DOHH2 (cell line): ENCODE measurements at regions not wholly inside any gene's neighbourhood (a gene's known extent, or its start where the extent isn't known, plus 50 kb on each side); places are given as distances from the start of the nearest gene placed in this dataset.
"Not testable (repeated sequence)": the region's sequence is repeated elsewhere in the genome, so short reads cannot be mapped to it uniquely, and the experiment has no call there.

Source experiments
- H3F3A ChIP-seq: fragments of 200-600 bp; sonication (generic), shearing (Covaris generic); 2 replicates; pipeline ENCODE4 v1.6.0; 2016; ENCODE audit warnings: antibody characterized with exemption, mild to moderate bottlenecking; ENCODE audit not compliant: control insufficient read depth, insufficient read depth
- H3K27ac ChIP-seq: fragments of 200-600 bp; sonication (generic); 2 replicates; pipeline ENCODE4 v1.5.1; 2014; ENCODE audit warnings: low read depth, mild to moderate bottlenecking, low read length, moderate library complexity
- H3K27me3 ChIP-seq: fragments of 200-600 bp; sonication (generic); 2 replicates; pipeline ENCODE4 v1.6.1; 2014; ENCODE audit warnings: mild to moderate bottlenecking, low read length, mixed read lengths; ENCODE audit not compliant: control insufficient read depth
- H3K36me3 ChIP-seq: fragments of 200-600 bp; sonication (generic); 2 replicates; pipeline ENCODE4 v1.6.1; 2014; ENCODE audit warnings: mild to moderate bottlenecking, low read length, moderate library complexity, mixed read lengths; ENCODE audit not compliant: control insufficient read depth
- H3K4me1 ChIP-seq: fragments of 200-600 bp; sonication (generic); 2 replicates; pipeline ENCODE4 v1.6.1; 2014; ENCODE audit warnings: mild to moderate bottlenecking, low read length, mixed read lengths; ENCODE audit not compliant: control insufficient read depth
- H3K4me2 ChIP-seq: fragments of 200-600 bp; sonication (generic); 2 replicates; pipeline ENCODE4 v1.6.0; 2014; ENCODE audit warnings: mild to moderate bottlenecking, low read length, moderate library complexity
- H3K4me3 ChIP-seq: fragments of 200-600 bp; sonication (generic); 2 replicates; pipeline ENCODE4 v1.5.1; 2014; ENCODE audit warnings: mild to moderate bottlenecking, low read length, mixed read lengths
- H3K79me2 ChIP-seq: fragments of 200-600 bp; sonication (generic); 2 replicates; pipeline ENCODE4 v1.6.1; 2014; ENCODE audit warnings: mild to moderate bottlenecking, low read length, mixed read lengths; ENCODE audit not compliant: control insufficient read depth
- H3K9me2 ChIP-seq: fragments of 200-600 bp; sonication (generic); replicated peaks from 2 replicates; pipeline ENCODE4 v1.6.1; 2014; ENCODE audit warnings: mild to moderate bottlenecking, low read length, mixed read lengths; ENCODE audit not compliant: control insufficient read depth
- H3K9me3 ChIP-seq: fragments of 200-600 bp; sonication (generic); 2 replicates; pipeline ENCODE4 v1.6.1; 2014; ENCODE audit warnings: antibody characterized with exemption, low read length, mixed read lengths; ENCODE audit not compliant: control insufficient read depth, insufficient read depth
- H4K20me1 ChIP-seq: fragments of 200-600 bp; sonication (generic); 2 replicates; pipeline ENCODE4 v1.6.0; 2014; ENCODE audit warnings: low read depth, mild to moderate bottlenecking, antibody characterized with exemption, low read length, moderate library complexity; ENCODE audit not compliant: control insufficient read depth, insufficient read depth
- EZH2phosphoT487 ChIP-seq: fragments of 200-600 bp; sonication (generic); IDR thresholded peaks from 2 replicates; pipeline ENCODE4 v1.6.1; 2017; ENCODE audit warnings: borderline replicate concordance, mild to moderate bottlenecking, antibody characterized with exemption, low read length, moderate library complexity, mixed read lengths
- TF ChIP-seq, protein P1 (sequence below): fragments of 200-600 bp; sonication (generic); IDR thresholded peaks from one replicate; pipeline ENCODE4 v1.5.1; 2014; ENCODE audit warnings: antibody characterized with exemption, mild to moderate bottlenecking, low read depth, low read length; ENCODE audit not compliant: poor library complexity, severe bottlenecking

DNA sequence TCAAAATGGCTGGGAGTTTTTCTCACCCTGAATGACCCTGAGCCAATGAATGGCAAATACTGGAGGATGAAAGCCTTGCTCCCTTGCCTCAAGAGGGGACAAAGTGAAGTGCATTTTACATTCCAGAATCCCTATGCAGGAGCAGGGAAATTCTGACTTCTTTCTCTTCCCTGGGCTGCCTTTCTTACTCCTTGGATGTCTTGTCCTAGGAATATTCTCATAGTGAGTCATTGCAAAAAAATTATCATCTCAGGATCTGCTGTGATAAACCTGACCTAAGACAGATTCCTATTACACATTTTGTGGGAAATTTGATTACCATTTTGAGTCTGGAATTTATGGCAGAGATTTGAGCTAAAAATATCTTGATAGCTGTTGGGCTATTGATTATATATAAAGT lies 199.9 kb downstream of the TMA16 start:
- Histone ChIP-seq H4K20me1 (no peaks in the 10 kb centered on the region), H3K4me2 (no peak overlapping the region), H3K36me3 (no peaks in the 10 kb centered on the region), H3K27me3 (0 out of 2 replicates have a peak, but pooled peaks cover 2% of the 10 kb centered on the region), H3K9me3 (no peaks in the 10 kb centered on the region), H3K4me1 (no peaks in the 10 kb centered on the region), H3F3A (no peaks in the 10 kb centered on the region), H3K27ac (no peak overlapping the region), H3K4me3 (no peak overlapping the region), H3K9me2 (no peaks in the 10 kb centered on the region), H3K79me2 (no peaks in the 10 kb centered on the region)
- TF ChIP-seq, protein P1, sequence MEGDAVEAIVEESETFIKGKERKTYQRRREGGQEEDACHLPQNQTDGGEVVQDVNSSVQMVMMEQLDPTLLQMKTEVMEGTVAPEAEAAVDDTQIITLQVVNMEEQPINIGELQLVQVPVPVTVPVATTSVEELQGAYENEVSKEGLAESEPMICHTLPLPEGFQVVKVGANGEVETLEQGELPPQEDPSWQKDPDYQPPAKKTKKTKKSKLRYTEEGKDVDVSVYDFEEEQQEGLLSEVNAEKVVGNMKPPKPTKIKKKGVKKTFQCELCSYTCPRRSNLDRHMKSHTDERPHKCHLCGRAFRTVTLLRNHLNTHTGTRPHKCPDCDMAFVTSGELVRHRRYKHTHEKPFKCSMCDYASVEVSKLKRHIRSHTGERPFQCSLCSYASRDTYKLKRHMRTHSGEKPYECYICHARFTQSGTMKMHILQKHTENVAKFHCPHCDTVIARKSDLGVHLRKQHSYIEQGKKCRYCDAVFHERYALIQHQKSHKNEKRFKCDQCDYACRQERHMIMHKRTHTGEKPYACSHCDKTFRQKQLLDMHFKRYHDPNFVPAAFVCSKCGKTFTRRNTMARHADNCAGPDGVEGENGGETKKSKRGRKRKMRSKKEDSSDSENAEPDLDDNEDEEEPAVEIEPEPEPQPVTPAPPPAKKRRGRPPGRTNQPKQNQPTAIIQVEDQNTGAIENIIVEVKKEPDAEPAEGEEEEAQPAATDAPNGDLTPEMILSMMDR: no peak
- no peak for TF ChIP-seq EZH2phosphoT487

DNA sequence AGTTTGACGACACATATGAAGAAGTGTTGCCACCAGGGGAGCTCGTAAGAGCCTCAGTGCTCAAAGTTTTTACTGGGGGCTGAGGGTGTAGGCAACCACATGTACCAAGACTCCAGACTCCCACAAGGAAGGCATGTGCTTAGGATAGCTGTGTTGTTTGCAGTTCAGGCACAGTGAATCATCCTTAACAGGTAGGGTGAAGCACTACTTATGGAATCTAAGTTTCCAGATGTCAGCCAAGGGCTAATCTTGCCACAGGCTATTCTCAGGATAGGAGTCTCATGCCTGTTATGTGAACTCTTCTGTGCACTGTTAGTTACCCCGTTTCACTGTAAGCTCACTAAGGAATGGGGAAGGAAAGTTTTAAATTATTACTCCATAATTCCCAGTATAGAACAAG lies 202.6 kb downstream of the TMA16 start:
- no peaks in the 10 kb centered on the region for H3K36me3 ChIP-seq
- no peaks in the 10 kb centered on the region for H3K4me1 ChIP-seq
- no peaks in the 10 kb centered on the region for H3F3A ChIP-seq
- H3K9me3 ChIP-seq: no peaks in the 10 kb centered on the region
- no peak overlapping the region for H3K27ac ChIP-seq
- no peak overlapping the region for H3K4me3 ChIP-seq
- H3K9me2 ChIP-seq: no peaks in the 10 kb centered on the region
- 0 out of 2 replicates have a peak, but pooled peaks cover 2% of the 10 kb centered on the region for H3K27me3 ChIP-seq
- H3K79me2 ChIP-seq: no peaks in the 10 kb centered on the region
- TF ChIP-seq, protein P1: no peak
- no peak for TF ChIP-seq EZH2phosphoT487
- no peaks in the 10 kb centered on the region for H4K20me1 ChIP-seq
- H3K4me2 ChIP-seq: no peak overlapping the region

DNA sequence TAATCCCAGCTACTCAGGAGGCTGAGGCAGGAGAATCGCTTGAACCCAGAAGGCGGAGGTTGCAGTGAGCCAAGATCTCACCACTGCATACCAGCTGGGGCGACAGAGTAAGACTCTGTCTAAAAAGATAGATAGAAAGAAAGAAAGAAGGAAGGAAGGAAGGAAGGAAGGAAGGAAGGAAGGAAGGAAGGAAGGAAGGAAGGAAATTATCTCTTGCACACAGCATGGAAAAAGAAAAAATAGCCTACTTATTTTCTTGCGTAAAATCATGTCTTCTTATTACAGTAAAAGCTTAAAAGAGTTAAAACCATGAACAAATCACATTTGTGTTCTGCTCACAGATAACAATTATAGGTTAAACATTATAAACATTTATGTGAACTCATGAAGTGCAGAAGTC lies 205.9 kb downstream of the TMA16 start:
- H3K4me3 ChIP-seq, H3F3A ChIP-seq, H3K4me2 ChIP-seq, H4K20me1 ChIP-seq, H3K9me3 ChIP-seq, H3K9me2 ChIP-seq, H3K27ac ChIP-seq, H3K27me3 ChIP-seq, H3K36me3 ChIP-seq, H3K4me1 ChIP-seq, H3K79me2 ChIP-seq: not testable (repeated sequence)

DNA sequence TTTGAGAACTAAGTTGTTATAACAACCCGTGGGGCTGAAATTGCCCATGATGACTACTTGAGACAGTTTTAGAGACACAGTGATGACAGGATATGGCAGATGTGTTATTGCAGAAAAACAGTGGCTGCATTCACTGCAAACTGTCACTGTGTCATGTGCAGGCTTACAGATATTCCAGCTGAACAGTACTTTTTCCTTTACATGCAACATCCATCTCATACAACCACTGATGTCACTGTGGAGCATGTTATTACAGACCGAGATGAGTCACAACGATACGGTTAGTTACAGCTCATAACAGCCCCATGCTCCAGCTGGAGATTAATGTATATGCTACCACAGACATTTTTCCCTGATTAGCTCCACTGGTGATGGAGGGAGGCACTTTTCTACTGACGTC lies 207.4 kb downstream of the TMA16 start:
- Histone ChIP-seq H3K79me2 (no peaks in the 10 kb centered on the region), H3K4me1 (no peaks in the 10 kb centered on the region), H3K27me3 (0 out of 2 replicates have a peak, but pooled peaks cover 2% of the 10 kb centered on the region), H3K4me3 (no peak overlapping the region), H3K27ac (no peak overlapping the region), H3K9me2 (no peaks in the 10 kb centered on the region), H3K4me2 (no peak overlapping the region), H3K9me3 (no peaks in the 10 kb centered on the region), H4K20me1 (no peaks in the 10 kb centered on the region), H3F3A (no peaks in the 10 kb centered on the region), H3K36me3 (no peaks in the 10 kb centered on the region)
- TF ChIP-seq, protein P1: no peak
- no peak for TF ChIP-seq EZH2phosphoT487
